GM21447 (cell line): ENCODE measurements at regions not wholly inside any gene's neighbourhood (a gene's known extent, or its start where the extent isn't known, plus 50 kb on each side); places are given as distances from the start of the nearest gene placed in this dataset.

ENCODE experiments used
- ATAC-seq: cut with Tn5 transposase; IDR thresholded peaks from one replicate; pipeline ENCODE4 v1.9.1; 2021; ENCODE audit not compliant: unreplicated experiment

DNA sequence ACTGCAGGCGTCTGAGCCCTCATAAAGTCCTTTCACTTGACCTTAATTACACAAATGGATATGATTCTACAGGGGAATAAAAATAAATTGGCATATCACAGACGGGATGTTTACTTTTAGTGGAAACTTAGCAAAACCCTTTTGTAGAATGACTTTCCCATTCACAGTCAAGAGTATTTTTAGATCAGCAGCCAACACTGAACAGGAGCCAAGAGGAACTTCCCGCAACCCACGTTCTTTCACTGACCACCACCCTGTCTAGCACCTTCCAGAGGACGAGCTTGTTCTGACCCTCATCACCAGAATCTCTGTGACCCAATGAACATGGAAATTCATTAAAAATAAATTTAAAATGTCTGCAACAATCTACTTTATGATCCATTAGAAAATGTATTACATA lies 119.0 kb upstream of the SNTG2 start:
- ATAC-seq: no peak

DNA sequence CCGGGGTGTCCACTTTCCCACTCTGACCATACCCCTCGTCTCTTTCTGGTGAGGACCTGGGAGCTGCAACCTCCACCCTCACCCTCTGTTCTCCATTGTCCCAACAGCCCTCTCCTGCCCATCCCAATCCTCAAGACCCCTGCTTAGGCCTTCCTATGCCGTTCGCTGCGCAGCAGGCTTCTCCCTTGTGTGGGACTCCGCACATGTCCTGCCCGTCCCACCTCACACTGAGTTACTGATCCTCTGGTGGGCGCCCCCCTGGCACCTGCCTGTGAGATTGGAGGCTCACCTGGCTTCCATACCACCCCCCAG lies 119.5 kb upstream of the SNTG2 start:
- no peak for ATAC-seq

DNA sequence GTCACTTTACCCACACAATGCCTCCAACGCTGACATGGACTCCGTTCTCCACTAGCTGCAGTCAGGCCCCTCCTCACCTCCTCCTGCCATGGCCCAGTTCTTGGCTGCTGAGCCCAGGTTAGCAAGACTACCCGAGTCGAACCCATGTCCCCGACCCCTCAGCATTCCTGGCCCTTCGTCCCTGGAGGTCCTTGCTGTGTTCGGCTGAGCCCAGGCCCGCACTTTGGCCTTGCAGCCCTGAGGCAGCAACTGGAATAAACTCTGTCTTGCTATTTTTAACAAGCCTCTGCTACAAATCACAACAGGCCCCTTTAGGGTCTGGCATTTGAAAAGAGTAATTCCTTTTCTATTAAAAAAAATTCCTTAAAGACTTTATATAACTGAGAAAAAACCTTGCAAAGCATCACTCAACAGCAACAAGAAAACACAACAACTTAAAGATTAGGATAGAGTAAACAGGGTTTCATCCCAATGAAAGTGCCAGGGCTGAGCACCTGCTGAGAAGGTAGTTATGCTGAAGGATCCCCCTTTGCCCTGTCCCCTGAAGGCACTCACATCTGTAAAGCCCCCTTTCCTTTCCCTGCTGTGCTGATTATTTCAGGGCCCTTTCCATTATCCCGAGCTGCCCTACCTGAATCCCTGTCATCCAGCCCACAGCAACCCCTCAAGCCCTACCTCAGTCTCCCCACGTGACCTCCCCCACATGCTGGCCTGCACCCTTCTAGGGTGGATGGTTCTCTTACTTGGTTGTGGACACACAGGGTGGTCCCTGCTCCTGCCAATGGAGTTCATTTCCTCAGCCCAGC lies 120.0 kb upstream of the SNTG2 start:
- ATAC-seq: no peak

DNA sequence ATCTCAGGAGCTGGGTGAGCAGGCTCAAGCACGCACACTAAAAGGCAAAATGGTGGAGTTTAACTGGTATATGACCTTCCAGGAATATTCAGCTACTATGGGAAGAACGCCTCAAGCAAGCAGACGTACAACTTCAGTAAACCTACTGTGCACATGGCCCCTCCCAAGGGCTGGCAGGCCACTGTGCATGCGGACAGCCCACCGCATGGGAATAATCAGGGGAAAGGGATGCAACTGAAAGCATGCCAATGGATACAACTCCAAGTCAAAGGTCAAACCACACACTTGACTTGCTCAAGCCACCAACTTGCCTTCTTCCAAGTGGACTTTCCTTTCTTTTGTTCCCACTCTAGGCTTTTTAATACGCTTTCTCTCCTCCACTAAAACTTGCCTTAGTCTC lies 121.6 kb upstream of the SNTG2 start:
- ATAC-seq: no peak

DNA sequence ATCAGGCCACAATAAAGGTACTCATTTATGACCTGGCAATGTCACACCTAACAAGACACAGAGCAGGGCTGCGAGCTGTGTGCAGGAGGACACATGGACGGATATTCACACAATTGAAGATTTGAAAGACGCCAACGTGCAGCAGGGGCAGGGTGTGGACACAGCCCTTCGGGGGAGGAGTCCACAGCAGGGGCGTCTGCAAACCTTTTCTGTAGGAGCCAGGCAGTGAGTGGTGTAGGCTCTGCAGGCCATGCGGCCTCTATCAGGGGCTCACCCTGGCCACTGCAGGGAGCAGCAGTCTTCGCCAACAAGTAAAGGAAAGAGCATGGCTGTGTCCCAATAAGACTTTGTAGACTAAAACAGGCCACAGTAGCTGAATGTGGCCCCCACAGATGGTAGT lies 125.7 kb upstream of the SNTG2 start:
- ATAC-seq: no peak

DNA sequence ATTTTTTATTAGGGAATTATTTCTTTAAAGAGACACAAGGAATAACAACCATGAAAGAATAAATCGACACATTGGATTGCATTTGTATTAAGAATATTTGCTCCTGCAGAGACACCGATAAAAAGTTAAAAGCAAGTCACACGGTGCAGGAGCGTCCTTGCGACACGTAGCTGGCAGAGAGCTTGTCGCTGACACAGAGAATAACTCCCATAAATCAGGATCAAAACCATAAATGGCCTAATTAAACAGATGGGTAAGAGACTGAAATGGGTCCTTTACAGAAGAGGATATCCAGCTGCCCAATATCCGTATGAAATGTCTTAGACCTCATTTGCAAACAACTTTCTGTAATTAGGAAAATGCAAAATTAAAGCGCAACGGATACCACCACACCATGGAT lies 126.1 kb upstream of the SNTG2 start:
- ATAC-seq: no peak

DNA sequence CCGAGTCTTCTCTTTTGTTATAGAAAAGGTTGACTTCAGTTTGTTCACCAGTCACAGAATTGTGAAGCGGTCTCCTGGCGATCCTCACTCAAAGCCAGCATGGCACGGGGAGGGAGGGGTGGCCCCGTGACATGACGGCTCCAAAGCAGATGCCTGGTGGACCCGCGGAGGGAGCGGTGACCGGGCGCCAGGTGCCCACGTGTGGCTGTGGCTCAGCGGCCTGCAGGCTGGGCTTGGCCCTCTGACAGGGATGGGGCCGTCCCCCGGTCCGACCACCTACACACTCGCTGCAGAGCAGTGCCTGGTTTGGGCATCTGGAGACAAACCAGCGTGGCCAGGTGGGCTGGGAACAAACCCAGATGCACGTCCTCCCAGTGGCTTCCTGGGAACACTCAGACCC lies 129.1 kb upstream of the SNTG2 start:
- no peak for ATAC-seq

DNA sequence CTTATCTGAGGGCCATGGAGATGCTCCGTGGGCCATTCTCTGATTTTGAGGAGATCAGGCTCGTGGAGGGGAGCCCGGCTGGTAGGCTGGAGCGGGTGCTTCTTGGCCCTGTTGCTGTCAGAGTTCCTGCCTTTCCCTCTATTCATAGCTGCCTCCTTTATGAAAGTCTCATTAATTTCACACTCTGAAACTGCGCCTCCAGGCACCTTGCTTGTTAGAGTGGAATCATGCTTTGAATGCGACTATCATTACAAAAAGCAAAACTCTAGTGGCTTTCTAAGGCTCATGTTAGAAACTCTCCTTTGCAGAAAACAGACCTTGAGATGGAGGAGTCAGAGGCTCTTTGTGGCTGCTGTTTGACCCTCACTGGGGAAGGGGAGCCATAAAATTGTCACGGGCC lies 131.0 kb upstream of the SNTG2 start:
- ATAC-seq: no peak

DNA sequence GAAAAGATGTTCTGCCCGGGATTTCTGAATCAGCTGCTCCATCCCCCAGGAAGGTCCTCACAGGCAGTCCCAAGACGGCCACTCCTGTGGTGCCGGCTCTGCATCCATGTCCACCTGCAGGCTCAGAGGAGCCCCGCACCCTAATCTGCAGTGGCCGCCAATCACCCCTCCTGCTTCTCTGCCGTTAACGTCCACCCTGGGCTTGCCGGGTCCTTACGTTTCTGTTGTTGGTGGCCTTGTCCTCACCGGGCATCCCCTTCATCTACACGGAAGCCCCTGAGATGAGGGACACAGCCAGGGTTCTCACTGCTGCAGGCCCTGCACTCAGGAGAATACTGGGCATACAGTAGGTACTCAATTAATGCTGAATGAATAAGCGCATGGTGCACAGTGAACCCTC lies 131.5 kb upstream of the SNTG2 start:
- no peak for ATAC-seq

DNA sequence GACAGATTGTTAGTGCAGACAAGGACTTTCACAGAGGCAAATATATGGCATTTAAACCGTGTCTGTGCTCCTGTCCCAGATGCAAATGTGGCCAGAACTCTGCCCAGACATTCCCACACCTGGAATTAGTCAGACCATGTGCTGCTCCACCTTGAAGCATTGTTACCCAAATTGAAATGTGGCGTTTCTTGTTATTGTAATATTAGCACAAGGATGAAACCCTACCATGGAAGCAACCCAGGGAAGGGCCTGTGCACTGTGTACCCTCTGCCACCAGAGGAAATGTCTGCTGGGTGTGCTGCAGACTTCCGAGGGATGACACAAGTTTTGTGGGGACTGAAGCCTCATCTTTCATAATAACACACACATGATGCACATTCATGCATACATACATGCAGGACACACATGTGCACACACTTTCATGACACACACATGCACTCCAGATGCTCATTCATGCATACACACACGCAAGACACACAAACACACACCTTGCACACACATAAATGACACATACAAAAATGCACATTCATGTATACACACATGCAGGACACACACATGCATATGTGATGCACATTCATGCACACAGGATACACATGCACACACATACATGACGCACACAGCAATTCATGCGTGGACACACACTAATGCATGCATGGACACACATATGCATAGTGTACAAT lies 133.2 kb upstream of the SNTG2 start:
- no peak for ATAC-seq

DNA sequence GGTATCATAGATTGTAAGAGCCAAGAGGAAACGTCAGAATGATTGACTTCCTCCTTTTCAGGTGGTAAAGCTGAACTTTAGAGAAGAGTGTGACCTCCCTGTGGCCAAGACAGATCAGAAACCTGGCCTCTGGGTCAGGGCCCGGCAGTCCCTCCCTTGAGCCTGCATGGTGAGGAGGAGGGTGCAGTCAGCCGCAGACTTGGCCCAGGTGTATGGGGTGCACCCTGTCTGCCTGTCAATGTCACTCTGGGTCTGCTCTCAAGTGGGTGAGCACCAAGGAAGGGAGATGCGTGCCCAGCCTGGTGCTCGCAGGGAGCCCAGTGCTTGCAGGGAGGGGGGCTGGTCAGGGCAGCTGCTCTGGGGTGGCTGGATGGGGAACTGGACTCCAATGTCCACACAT lies 134.4 kb upstream of the SNTG2 start:
- no peak for ATAC-seq

DNA sequence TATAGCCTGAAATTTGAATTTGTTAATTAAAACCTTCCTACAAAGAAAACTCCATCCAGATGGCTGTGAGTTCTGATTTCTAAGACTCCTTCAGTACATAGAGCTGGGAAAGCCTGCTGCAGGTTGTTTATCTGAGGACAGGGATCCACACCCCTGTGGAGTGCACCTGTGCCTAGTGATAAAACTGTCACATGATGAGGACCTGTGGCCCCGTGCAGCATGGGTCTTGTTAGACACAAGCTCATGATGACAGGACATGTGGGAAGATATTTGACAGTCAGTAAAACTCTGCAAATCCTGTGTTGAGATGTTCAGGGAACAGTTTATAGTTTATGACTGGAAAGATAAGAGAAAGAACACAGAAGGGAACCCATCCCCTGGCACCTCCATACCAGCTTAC lies 133.2 kb upstream of the TMEM18 start:
- no peak for ATAC-seq

DNA sequence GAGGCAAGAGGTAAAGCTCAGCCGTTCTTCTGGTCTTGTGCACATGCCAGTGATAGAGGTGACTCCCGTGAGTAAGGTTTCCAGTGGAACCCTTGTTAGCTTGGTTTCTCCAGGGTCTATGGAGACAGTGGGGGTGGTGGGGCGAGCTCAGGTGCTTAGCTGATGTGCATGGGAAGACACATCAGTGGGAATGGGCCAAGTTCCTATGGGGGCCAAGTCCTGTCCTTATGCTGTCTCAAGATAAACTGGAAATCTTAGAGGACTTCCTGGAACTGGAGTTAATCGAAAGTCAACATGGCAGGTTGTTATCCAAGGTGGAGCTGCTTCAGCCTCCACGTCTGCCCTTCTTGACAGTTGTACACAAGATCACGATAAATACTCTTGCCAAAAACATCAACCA lies 130.1 kb upstream of the TMEM18 start:
- ATAC-seq: no peak

DNA sequence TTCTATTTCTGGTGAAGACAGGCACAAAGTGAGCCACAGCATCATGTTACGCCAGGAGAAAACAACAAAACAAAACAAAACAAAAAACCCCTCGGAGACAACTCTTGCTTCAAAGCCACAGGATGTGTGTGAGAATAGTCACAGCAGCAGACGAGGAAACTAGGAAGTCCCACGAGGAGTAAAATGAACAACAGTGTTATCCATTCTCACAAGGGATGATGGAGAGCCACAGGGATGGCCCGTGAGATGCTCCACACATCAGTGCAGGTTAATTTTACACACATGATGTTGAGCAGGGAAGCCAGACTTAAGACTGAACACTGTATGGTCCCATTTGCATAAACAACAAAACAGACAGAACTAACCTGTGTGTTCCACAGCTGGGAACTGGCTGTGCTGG lies 128.5 kb upstream of the TMEM18 start:
- ATAC-seq: no peak

DNA sequence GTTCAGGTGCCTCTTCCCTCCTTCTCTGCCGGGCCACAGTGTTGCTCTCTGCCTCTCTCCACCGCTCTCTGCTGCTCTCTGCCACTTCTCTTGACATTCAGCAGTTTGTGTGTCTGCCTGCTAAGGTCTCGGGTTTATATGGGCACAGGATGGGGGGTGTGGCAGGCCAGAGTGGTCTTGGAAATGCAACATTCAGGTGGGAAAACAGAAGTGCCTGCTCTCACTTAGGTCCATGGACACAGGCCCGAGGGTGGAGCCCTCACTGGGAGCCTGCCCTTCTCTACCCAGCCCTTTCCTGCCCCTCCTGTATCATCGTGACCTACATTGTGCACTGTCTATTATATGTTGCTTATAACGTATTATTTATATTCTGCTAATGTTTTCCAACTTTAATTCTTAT lies 120.8 kb upstream of the TMEM18 start:
- no peak for ATAC-seq

DNA sequence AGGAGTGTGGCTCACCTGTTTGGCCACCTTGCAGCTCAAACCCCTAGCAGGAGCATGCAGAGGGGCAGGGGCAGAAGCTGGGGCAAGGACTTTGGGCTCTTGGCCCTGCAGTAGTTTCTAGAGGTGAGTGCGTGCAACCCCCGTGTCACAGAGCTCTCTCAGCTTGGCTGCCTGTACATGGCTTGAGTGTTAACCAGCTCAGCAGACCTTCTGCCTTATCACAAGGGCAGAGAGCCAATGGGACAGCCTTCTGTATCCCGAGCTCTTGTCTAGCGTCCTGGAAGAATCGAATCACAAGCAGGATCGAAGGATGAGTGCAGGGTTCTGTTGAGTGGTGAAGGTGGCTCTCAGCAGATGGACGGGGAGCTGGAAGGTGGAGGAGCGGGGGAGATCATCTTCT lies 120.3 kb upstream of the TMEM18 start:
- no peak for ATAC-seq

DNA sequence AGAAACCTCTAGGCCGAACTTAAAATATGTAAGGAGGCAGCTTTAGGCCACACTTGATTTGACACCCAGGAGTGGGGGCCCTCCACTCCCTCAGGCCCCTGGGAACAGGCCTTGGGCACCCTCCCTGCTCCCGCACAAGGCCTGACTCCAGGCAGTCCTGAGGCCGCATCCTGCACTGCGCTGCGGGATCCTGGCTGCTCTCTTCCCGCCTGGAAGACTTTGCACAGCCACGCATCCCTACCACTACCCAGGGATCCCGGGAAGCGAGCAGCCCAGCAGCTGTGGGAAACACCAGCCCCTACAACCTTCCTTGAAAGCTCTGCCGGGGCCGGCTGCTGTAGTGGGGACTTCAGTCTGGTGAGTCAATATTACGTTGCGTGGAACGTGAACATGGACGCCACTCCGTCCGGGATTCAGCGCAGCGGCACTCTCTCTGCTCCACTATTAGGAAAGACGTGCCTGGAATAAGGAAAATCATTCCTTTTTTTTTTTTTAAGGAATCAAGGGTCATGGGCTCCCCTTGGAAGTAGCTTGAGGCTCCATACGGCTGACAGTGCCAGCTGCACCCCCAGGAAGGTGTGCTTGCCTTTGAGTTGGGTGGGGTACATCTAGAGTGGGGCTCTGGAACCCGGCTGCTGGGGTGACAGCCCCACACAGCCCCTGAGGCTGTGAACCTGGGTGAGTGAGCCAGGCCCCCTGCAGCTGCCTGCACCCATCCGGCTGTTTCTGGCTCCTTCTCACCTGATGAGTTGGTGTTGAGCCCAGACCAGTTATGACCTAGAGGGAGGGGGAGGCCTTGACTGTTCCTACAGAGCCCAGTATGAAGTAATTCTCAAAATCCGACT lies 119.2 kb upstream of the TMEM18 start:
- no peak for ATAC-seq

DNA sequence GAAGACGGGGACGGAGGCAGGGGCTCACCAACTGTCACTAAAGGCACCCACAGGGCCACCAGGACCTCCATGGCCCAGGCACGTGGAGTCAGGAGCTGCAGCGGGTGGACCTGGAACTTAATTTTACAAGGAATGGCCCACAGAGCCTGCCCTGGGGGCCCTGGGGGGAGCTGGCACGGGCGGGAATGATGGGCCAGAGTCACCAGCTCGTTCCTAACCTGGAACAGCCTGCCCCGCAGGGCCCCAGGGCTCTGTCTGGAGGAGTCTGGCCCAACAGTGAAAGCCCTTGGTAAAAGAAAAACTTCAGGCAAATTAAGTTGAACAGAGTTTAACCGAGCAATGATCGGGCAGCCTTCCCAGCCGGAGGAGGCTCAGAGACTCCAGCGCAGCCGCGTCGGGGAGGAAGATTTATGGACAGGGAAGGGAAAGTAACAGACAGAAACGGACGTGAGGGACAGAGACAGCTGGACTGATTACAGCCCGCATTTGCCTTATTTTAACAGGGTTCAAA lies 118.4 kb upstream of the TMEM18 start:
- ATAC-seq: no peak

DNA sequence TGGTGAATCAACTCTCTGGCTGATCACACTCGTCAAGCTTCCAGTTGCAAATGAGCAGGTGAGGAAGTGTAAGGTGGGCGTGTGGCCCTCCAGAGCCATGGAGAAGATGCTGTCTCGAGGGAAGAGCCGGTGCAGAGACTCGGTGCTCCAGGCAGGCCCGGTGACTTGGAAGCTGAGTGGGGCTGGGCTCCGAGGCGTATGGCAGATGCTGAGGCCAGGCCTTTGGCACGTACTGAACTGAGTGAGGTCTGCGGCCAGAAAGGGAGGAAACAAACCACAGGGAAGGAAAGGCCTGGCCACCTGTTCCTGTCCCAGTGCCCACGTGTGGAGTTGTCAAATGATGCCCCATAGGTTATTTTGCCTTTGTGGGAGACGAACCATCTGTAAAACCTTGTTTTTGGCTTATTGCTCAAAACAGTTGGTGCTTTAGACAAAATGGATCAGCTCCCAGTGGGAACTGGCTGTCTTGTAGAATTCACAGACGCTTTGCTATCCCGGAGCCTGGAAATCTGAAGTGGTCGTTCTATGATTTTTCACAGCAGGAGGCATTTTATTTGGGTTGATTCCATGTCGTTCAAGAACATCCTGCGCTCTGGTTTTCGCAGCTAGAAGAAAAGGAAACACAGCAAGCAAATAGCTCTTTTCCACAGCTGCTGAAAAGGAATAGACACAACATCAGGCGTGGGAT lies 117.5 kb upstream of the TMEM18 start:
- ATAC-seq: no peak

DNA sequence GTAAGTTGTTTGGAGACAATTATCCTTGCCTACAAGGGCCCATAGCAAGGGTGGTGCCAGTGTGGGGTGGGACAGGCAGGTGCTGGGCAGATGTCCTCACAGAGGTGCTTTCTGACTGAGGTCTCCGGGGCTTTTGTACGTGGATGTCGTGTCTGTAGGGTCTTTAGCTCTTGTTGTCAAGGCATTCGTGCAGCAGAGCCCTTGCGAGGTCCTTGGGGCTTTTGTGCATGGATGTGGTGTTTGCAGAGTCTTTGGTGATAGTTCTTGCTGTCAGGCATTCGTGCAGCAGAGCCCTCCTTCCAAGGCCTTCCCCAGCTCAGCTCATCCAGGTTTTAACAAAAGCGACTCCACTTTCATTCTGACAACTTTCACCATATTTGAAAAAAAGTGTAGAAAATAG lies 116.0 kb upstream of the TMEM18 start:
- no peak for ATAC-seq

DNA sequence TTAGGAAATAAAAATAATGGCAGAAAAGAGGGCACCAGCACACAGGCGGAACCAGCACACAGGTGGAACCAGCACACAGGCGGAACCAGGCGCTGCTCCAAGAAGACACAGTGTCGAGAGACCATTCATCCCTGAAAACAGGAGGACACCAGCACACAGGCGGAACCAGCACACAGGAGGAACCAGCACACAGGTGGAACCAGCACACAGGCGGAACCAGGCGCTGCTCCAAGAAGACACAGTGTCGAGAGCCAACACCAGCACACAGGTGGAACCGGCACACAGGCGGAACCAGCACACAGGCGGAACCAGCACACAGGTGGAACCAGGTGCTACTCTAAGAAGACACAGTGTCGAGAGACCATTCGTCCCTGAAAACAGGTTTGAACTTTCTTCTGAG lies 115.5 kb upstream of the TMEM18 start:
- ATAC-seq: no peak
